NT2/D1 (cell line): ENCODE measurements at regions not wholly inside any gene's neighbourhood (a gene's known extent, or its start where the extent isn't known, plus 50 kb on each side); places are given as distances from the start of the nearest gene placed in this dataset.
"Not testable (repeated sequence)": the region's sequence is repeated elsewhere in the genome, so short reads cannot be mapped to it uniquely, and the experiment has no call there.

Source experiments
- DNase-seq: peaks from one replicate; pipeline ENCODE4 v3.0.0-alpha.2; 2011; ENCODE audit warnings: low read depth, low spot score
- H3K27me3 ChIP-seq: 2 replicates; pipeline ENCODE4 v1.6.0; 2011; ENCODE audit warnings: mild to moderate bottlenecking; ENCODE audit not compliant: insufficient read length, insufficient read depth
- H3K36me3 ChIP-seq: 2 replicates; pipeline ENCODE4 v1.6.1; 2011; ENCODE audit warnings: mild to moderate bottlenecking, low read length, mixed read lengths; ENCODE audit not compliant: insufficient read depth, insufficient read length
- H3K4me1 ChIP-seq: 2 replicates; pipeline ENCODE4 v1.5.1; 2011; ENCODE audit not compliant: insufficient read depth, insufficient read length
- H3K4me3 ChIP-seq: 2 replicates; pipeline ENCODE4 v1.5.1; 2011; ENCODE audit warnings: low read depth; ENCODE audit not compliant: insufficient read length
- H3K9ac ChIP-seq: 2 replicates; pipeline ENCODE4 v1.6.0; 2011; ENCODE audit warnings: low read depth; ENCODE audit not compliant: insufficient read length
- H3K9me3 ChIP-seq: 2 replicates; pipeline ENCODE4 v1.5.1; 2011; ENCODE audit warnings: mild to moderate bottlenecking, low read length; ENCODE audit not compliant: insufficient read depth
- SUZ12 ChIP-seq: IDR thresholded peaks from 2 replicates; pipeline ENCODE4 v1.6.1; 2011; ENCODE audit not compliant: insufficient read length, insufficient read depth; ENCODE audit errors: extremely low read depth
- YY1 ChIP-seq: IDR thresholded peaks from 2 replicates; pipeline ENCODE4 v1.6.1; 2011; ENCODE audit not compliant: insufficient read length, insufficient read depth
- ZNF274 ChIP-seq: IDR thresholded peaks from 2 replicates; pipeline ENCODE4 v1.6.1; 2011; ENCODE audit warnings: mild to moderate bottlenecking, low read depth, low read length

DNA sequence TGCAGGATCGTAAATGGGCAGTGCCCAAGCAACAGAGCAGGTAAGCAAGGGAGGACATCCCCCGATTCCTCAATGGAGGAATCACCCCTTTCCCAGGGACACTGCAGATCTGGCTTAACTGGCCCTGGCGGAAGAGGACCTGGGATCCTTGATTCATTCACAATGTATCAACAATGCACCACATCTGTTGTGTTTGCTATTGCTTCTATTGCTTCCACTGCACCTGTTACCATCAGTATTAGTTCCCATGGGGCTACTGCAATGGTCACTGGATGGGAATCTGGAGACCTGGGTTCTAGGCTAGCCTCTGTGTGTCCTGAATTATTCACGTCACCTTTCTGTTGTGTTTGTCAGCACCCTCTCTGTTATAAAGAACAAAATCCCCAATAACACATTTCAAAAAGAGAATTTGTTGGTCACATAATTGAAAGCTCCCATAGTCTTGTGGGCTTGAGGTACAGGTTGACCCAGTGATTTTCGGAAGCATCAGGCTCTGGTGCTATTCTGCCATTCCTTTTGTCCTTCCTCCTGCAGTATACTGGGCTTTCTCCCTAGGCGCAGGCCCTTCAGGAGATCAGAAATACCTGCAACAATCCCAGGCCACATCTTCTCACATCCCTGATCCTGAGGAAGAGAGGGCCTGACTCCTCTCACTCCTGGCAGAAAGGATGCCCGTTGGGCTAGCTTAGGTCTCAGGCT, 193.5 kb upstream of the GLI2 start:
- Histone ChIP-seq H3K36me3 (no peaks in the 10 kb centered on the region), H3K4me3 (no peak overlapping the region), H3K9me3 (no peaks in the 10 kb centered on the region), H3K27me3 (peaks cover 42% of the 10 kb centered on the region), H3K4me1 (peaks cover 26% of the 10 kb centered on the region), H3K9ac (no peak overlapping the region)
- TF ChIP-seq ZNF274 (no peak), SUZ12 (no peak), YY1 (no peak)
- no peak for DNase-seq

DNA sequence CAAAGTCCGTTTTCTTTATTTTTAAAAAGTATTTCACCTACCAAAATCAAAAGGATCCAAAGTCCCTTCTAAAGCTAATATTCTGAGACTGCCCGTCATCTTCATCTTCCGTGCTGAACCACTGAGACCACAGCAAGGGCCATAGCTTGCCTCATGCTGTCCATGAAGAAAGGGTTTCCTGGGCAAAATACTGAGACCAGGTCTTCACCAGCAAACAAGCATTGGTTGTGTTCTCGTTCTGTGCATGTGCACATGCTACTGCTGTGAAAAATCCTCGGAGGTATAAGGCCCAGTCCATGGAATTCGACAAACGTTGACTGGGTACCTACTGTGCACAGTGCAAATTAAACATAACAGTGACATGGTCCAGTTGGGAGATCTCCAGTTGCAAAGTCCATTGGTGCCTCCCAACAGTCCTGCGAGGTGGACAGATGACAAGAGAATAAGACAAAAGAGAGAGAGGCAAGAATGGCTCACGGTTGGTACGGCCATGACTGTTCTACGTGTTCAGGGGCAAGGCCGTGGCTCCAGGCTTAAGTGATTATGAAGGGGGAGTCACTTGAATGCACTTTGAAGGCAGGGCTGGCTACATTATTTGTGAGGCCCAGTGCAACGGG, 192.6 kb upstream of the GLI2 start:
- peaks cover 26% of the 10 kb centered on the region for H3K4me1 ChIP-seq
- no peak overlapping the region for H3K9ac ChIP-seq
- H3K9me3 ChIP-seq, result no peaks in the 10 kb centered on the region
- TF ChIP-seq SUZ12 (no peak), ZNF274 (no peak), YY1 (no peak)
- DNase-seq, result no peak
- H3K27me3 ChIP-seq, result peaks cover 48% of the 10 kb centered on the region
- no peaks in the 10 kb centered on the region for H3K36me3 ChIP-seq
- no peak overlapping the region for H3K4me3 ChIP-seq

- no peak for DNase-seq
- H3K9me3 ChIP-seq, result no peaks in the 10 kb centered on the region
- no peak overlapping the region for H3K9ac ChIP-seq
- no peaks in the 10 kb centered on the region for H3K36me3 ChIP-seq
- H3K27me3 ChIP-seq, result peaks cover 44% of the 10 kb centered on the region
- H3K4me1 ChIP-seq, result peaks cover 23% of the 10 kb centered on the region
- TF ChIP-seq SUZ12, result no peak
- H3K4me3 ChIP-seq, result no peak overlapping the region
These were observed 191.8 kb upstream of the GLI2 start for GRCh38 chr2:120543899-120544298.

DNA sequence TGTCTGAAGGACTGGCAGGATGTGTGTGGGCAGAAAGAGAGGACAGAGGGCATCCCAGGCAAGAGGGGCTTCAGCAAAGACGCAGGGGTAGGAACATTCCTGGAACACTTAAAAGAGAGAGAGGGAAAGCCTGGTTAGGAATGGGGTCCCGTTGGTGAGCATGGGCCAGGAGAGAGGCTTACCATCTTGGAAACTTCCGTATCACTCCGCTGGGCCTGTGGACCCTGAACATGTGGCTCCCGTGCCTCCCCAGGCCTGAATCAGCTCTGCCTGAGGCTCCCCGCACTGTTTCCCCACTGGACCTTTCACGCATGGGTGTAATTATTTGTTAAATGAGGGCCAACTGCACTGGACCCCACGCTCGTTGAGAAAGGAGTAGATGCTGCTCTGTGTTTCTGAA, 191.1 kb upstream of the GLI2 start:
- H3K27me3 ChIP-seq, result peaks cover 38% of the 10 kb centered on the region
- no peaks in the 10 kb centered on the region for H3K9me3 ChIP-seq
- H3K36me3 ChIP-seq, result no peaks in the 10 kb centered on the region
- TF ChIP-seq SUZ12 (no peak), ZNF274 (no peak), YY1 (no peak)
- peaks cover 23% of the 10 kb centered on the region for H3K4me1 ChIP-seq
- H3K4me3 ChIP-seq, result no peak overlapping the region
- no peak overlapping the region for H3K9ac ChIP-seq
- no peak for DNase-seq

GRCh38 chr2:120545007-120545406, 190.7 kb upstream of the GLI2 start:
- not testable (repeated sequence) for H3K9ac ChIP-seq, H3K9me3 ChIP-seq, H3K36me3 ChIP-seq, DNase-seq, H3K4me3 ChIP-seq
- Histone ChIP-seq H3K27me3 (peaks cover 38% of the 10 kb centered on the region), H3K4me1 (peaks cover 22% of the 10 kb centered on the region)

GRCh38 chr2:120545521-120546047, 190.1 kb upstream of the GLI2 start:
- TF ChIP-seq ZNF274 (no peak), YY1 (no peak), SUZ12 (no peak)
- Histone ChIP-seq H3K27me3 (peaks cover 40% of the 10 kb centered on the region), H3K9ac (no peak overlapping the region), H3K4me1 (peaks cover 17% of the 10 kb centered on the region), H3K4me3 (no peak overlapping the region), H3K9me3 (no peaks in the 10 kb centered on the region), H3K36me3 (no peaks in the 10 kb centered on the region)
- DNase-seq, result no peak

DNA sequence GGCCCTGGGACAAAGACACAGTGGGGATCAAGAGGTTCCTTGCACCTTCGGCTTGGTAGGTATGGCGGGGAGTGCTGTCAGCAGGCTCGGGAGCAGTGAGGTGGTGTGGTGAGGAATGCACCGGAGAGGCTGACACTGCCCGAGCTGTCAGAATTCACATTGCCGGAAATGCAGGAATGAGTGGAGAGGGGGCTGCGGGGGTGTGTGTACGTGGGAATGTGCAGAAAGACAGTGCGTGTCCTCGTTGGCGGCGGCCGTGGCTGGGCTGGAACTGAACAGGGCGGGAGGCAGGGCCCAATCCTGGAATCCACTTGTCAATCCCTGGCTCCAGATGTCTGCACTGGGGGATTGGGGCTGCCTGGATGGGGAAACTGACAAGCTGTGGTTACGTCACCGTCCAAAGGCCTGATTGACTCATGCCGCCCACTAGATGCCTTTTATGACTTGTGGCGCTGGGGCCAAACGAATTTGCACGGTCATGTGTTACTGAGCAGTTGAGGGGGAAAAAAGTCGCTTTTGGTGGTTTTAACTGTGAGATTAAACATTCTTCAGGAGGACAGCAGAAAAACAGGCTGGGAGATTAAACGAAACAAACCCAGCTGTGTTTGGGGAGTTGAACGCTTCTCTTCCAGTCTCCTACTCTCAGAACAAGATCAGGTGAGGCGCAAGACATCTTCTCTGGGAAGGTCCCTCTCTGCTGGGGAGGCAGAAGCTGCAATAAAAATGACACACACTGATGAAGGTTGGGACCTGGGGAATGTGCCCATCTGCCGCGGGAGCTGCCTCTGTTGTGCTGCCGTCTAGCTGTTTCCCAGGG, 189.4 kb upstream of the GLI2 start:
- no peak overlapping the region for H3K9ac ChIP-seq
- H3K36me3 ChIP-seq, result no peaks in the 10 kb centered on the region
- H3K4me1 ChIP-seq, result peaks cover 10% of the 10 kb centered on the region
- no peak overlapping the region for H3K4me3 ChIP-seq
- peaks cover 46% of the 10 kb centered on the region for H3K27me3 ChIP-seq
- no peak for TF ChIP-seq ZNF274
- no peak for TF ChIP-seq YY1
- no peak for TF ChIP-seq SUZ12
- DNase-seq, result no peak
- no peaks in the 10 kb centered on the region for H3K9me3 ChIP-seq
